Omental fat pad (tissue), 3 donors: ENCODE measurements at regions not wholly inside any gene's neighbourhood (a gene's known extent, or its start where the extent isn't known, plus 50 kb on each side); places are given as distances from the start of the nearest gene placed in this dataset.

ENCODE experiments used
- ATAC-seq: fragments of 150-250 bp; one replicate; pipeline ENCODE4 v1.9.1; 2016; ENCODE audit warnings: mild to moderate bottlenecking, moderate library complexity; ENCODE audit not compliant: low FRiP score
- DNase-seq: peaks from one replicate; pipeline ENCODE4 v3.0.0-alpha.2; 2019; ENCODE audit warnings: low spot score
- TF ChIP-seq, protein P1 (sequence below), 3 donors: fragments of 450-650 bp; IDR thresholded peaks; one replicate each; pipeline ENCODE4 v1.5.1; 2016 to 2017; ENCODE audit warnings: antibody characterized with exemption in 3 of 3, mild to moderate bottlenecking in 3 of 3, moderate library complexity in 2 of 3

DNA sequence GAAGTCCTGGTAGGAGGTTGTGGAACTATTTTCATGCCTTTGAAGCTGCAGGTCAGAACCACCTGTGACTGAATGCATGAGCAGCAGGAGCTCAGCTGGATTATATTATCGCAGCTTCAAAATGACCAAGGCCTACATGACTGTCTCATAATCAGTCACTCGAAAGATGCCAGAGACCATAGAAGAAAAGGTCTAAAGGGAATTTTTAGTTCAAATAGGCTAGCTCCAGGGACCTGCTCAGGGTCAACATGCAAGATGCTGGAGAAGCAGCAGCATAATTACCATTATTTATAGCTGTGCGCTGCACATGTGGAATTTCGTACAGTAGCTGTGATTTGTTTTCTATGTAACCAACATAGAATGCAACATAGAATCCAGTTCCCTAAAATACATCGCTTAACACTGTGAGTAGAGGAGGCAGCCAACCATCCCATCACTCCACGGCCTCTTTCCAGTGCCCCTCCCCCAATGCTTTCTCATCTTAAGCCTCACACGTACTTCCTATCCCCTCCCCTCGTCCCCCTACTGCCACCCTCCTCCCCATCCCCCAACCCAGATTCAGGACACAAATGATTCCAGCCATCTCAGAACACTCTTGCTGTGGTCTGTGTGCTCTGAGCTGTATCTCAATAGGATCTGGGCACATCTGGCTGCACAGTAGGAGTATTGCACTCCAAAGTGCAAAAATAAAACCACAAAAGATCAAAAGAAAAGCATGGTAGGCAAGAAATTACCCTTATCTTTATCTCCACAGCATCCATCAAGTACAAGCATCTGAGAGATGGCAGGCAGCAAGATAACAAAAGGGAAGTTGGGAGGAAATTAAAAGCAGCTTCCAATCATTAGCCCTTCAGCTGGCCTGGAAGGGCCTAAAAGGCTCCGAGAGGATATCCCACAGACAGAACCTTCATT, 352.8 kb upstream of the SEMA6D start:
- ATAC-seq: no peak
- no peak for DNase-seq
- TF ChIP-seq, protein P1, sequence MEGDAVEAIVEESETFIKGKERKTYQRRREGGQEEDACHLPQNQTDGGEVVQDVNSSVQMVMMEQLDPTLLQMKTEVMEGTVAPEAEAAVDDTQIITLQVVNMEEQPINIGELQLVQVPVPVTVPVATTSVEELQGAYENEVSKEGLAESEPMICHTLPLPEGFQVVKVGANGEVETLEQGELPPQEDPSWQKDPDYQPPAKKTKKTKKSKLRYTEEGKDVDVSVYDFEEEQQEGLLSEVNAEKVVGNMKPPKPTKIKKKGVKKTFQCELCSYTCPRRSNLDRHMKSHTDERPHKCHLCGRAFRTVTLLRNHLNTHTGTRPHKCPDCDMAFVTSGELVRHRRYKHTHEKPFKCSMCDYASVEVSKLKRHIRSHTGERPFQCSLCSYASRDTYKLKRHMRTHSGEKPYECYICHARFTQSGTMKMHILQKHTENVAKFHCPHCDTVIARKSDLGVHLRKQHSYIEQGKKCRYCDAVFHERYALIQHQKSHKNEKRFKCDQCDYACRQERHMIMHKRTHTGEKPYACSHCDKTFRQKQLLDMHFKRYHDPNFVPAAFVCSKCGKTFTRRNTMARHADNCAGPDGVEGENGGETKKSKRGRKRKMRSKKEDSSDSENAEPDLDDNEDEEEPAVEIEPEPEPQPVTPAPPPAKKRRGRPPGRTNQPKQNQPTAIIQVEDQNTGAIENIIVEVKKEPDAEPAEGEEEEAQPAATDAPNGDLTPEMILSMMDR (IDR thresholded peaks at IDR 0.05): no peak

DNA sequence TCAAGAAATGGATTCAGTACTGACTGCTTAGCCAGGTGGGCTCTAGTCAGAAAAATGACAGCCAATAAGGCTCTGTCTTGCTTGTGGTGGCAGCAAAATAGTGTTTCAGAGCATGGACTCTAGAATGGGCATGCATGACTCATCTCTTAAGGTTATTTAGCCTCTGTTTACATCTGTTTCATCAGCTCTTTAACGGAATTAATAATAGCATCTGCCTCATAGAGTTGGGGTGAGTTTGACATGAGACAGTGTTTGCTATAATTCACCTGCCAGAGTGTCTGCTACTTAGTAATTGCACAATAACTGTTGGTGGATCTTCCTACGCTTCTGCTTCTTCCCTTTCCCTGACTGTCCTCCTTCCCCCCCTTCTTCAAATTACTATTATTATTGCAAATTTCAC, 350.4 kb upstream of the SEMA6D start:
- TF ChIP-seq, protein P1 (IDR thresholded peaks at IDR 0.05): no peak
- no peak for DNase-seq
- peak; percentile 64 for ATAC-seq

DNA sequence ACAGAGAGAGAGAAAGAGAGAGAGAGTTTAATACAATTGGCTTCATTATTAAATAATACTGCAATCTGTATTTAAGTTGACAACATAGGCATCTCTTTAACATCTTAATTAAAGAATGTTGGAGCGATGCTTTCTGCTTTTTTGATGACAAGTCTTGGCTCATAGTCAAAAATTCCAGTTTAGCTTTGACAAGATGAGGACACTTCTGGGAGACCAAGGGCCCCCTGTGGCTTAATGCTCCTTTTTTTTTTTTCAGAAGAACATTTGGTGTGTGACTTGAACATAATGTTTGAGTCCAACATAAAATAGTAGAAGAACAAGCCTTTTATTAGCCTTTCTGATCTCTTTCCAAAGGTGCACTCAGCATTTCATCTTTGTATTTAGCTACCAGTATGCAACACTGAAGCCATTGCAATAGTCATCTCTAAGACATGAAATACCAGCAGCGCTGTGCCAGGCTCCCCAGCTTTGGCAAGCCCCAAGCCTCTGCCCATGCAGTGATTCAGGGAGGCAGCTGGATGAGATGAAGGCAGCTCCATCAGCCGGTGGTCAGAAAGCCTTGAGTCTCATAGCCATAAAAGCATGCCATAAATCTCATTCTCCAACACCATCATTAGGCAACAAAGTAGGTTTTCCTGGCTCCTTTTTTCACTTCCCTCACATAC, 349.4 kb upstream of the SEMA6D start:
- DNase-seq (no peak), ATAC-seq (no peak)
- TF ChIP-seq, protein P1 (IDR thresholded peaks at IDR 0.05): no peak

DNA sequence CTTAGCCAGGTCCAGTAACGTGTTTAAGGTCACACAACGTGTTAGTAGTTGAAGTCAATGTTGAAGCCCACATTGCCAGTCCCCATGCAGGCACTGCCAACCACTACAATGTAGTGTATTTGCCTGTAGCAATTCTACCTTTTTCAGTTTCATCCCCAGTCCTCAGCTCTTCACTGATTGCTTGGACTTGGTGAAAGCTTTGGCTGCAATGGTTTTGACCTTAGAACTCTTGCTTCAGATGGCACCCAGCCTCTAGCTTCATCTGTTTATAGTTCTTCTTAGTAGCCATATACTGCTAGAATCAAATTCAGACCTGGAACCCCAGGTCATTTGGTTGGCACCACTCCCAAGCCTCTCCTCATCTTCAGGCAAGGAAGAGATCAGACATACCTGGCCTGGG, 345.4 kb upstream of the SEMA6D start:
- no peak for ATAC-seq
- TF ChIP-seq, protein P1 (IDR thresholded peaks at IDR 0.05): no peak

DNA sequence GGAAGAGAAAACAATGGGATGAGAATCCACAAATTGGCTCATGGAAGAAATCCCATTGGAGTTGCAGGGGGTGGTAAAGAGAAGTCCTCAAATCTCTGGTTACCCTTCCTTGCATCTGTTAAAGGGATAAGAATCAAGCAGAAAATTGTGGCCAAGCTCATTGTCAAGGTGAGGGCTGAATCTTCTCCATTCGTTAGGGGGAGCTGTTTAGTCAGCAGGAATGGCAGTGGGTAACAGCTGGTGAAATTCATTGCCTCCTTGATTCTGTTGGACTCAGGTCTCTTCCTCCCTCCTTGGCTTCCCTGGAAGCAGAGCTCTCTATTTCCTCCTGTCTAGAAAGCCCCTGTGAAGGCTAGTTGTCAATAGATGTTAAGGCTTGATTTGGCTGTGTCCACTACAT, 343.1 kb upstream of the SEMA6D start:
- TF ChIP-seq, protein P1 (IDR thresholded peaks at IDR 0.05): no peak
- DNase-seq (no peak), ATAC-seq (no peak)

More for the DNA sequence above, 345.4 kb upstream of the SEMA6D start:
- DNase-seq: no peak

DNA sequence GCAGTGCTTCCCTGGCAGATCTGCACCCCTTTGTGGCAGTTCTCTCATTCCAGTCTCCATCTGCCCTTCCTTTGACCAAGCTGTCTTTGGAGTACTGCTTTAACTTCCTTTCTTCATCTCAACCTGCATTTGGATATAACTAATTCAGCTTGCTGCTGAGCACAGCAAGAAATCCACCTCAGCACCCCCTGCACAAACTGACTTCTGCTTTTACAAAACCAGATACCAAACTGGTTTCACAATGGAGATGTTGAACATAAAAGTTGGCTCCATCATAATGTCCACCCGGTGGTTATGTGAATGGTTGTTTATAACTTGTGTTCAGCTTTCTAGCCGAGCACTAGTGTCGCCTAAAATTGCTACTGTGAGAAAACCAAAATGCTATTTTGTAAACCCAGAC, 341.1 kb upstream of the SEMA6D start:
- DNase-seq (no peak), ATAC-seq (no peak)
- TF ChIP-seq, protein P1 (IDR thresholded peaks at IDR 0.05): no peak
